H1 (cell line): ENCODE measurements at regions not wholly inside any gene's neighbourhood (a gene's known extent, or its start where the extent isn't known, plus 50 kb on each side); places are given as distances from the start of the nearest gene placed in this dataset.

Experiments
- CTCF ChIA-PET: fragments of 300-600 bp; sonication (Branson Sonifier 250); formaldehyde crosslinking; loops from one replicate; lab custom pipeline; 2021; ENCODE audit not compliant: partially characterized antibody; lab: Charles Lee
- POLR2A ChIA-PET: fragments of 300-600 bp; sonication (Branson Sonifier 250); formaldehyde crosslinking; loops from one replicate; lab custom pipeline; 2021; ENCODE audit warnings: inconsistent platforms; ENCODE audit not compliant: partially characterized antibody; lab: Charles Lee
- DNase-seq, 2 experiments: peaks; one replicate each; pipeline versions ENCODE4 v3.0.0 to v3.0.0-alpha.2; 2010 to 2022; ENCODE audit warnings: low spot score in 2 of 2, low read depth in 1 of 2, mixed read lengths in 1 of 2
- FAIRE-seq: peaks from 2 replicates; lab custom pipeline; 2011; peaks lifted over from hg19 to GRCh38; lab: Jason Lieb, UNC
- H2AFZ ChIP-seq: 2 replicates; pipeline ENCODE4 v1.8.1; 2012; ENCODE audit warnings: low read length, inconsistent platforms
- H2AK5ac ChIP-seq: 2 replicates; pipeline ENCODE4 v1.6.1; 2013; ENCODE audit warnings: low read depth, low read length
- H2BK120ac ChIP-seq: replicated peaks from 2 replicates; pipeline ENCODE3; 2013; ENCODE audit warnings: low read depth, low read length, inconsistent platforms
- H2BK12ac ChIP-seq: 2 replicates; pipeline ENCODE4 v1.6.1; 2013; ENCODE audit warnings: low read depth, low read length
- H2BK15ac ChIP-seq: 2 replicates; pipeline ENCODE4 v1.6.1; 2013; ENCODE audit warnings: low read length
- H2BK20ac ChIP-seq: 2 replicates; pipeline ENCODE4 v1.6.1; 2013; ENCODE audit warnings: low read length
- H2BK5ac ChIP-seq: 2 replicates; pipeline ENCODE4 v1.6.1; 2013; ENCODE audit warnings: low read depth, low read length
- H3K14ac ChIP-seq: 2 replicates; pipeline ENCODE4 v1.6.1; 2013; ENCODE audit warnings: inconsistent platforms; ENCODE audit not compliant: insufficient read length
- H3K18ac ChIP-seq: 2 replicates; pipeline ENCODE4 v1.6.1; 2013; ENCODE audit warnings: low read length; ENCODE audit errors: extremely low read depth
- H3K23ac ChIP-seq: 2 replicates; pipeline ENCODE4 v1.6.1; 2013; ENCODE audit warnings: inconsistent platforms; ENCODE audit not compliant: insufficient read length
- H3K23me2 ChIP-seq: 2 replicates; pipeline ENCODE4 v1.6.1; 2013; ENCODE audit warnings: low read depth, low read length
- H3K27ac ChIP-seq: 2 replicates; pipeline ENCODE4 v1.6.1; 2011; ENCODE audit warnings: low read depth, low read length, inconsistent platforms
- H3K27me3 ChIP-seq, 4 experiments: replicated peaks in 1 of 4; 1 replicate in 1 of 4; 2 replicates in 3 of 4; pipeline versions ENCODE4 v1.6.1 to v1.8.1; 2011 to 2013; ENCODE audit warnings: low read length in 3 of 4, mild to moderate bottlenecking in 3 of 4, inconsistent platforms in 2 of 4, mixed read lengths in 2 of 4, moderate library complexity in 1 of 4; ENCODE audit not compliant: control insufficient read depth in 3 of 4, insufficient read depth in 3 of 4; ENCODE audit errors: extremely low read depth in 1 of 4
- H3K36me3 ChIP-seq, 4 experiments: 2 replicates each; pipeline versions ENCODE4 v1.6.1 to v1.8.1; 2011 to 2013; ENCODE audit warnings: mild to moderate bottlenecking in 4 of 4, low read length in 3 of 4, moderate library complexity in 2 of 4, control low read depth in 1 of 4, inconsistent platforms in 1 of 4; ENCODE audit not compliant: insufficient read depth in 4 of 4, control insufficient read depth in 2 of 4
- H3K4ac ChIP-seq: replicated peaks from 2 replicates; pipeline ENCODE3; 2013; ENCODE audit warnings: low read length, low read depth, mixed read lengths, inconsistent platforms; ENCODE audit not compliant: insufficient read length
- H3K4me1 ChIP-seq, 4 experiments: replicated peaks in 1 of 4; 1 replicate in 1 of 4; 2 replicates in 3 of 4; pipeline versions ENCODE4 v1.6.1 to v1.8.1; 2011 to 2013; ENCODE audit warnings: low read length in 3 of 4, inconsistent platforms in 2 of 4, mixed read lengths in 1 of 4; ENCODE audit not compliant: insufficient read depth in 4 of 4, control insufficient read depth in 3 of 4
- H3K4me2 ChIP-seq, 2 experiments: 2 replicates each; pipeline versions ENCODE4 v1.6.1 to v1.8.1; 2011 to 2013; ENCODE audit warnings: low read depth in 2 of 2, low read length in 2 of 2, control low read depth in 1 of 2, inconsistent platforms in 1 of 2, mild to moderate bottlenecking in 1 of 2; ENCODE audit not compliant: insufficient read depth in 1 of 2
- H3K4me3 ChIP-seq, 4 experiments: fragments of 200-600, 300-600 bp in 1 of 4; sonication (generic), shearing (Covaris generic), sonication (Bioruptor Twin) in 1 of 4; 2 replicates each; pipeline versions ENCODE4 v1.5.1 to v1.8.1; 2011 to 2016; ENCODE audit warnings: low read length in 4 of 4, low read depth in 3 of 4, control low read depth in 2 of 4, inconsistent platforms in 2 of 4, mild to moderate bottlenecking in 2 of 4, mixed read lengths in 1 of 4, moderate library complexity in 1 of 4; ENCODE audit not compliant: insufficient read depth in 2 of 4; ENCODE audit errors: extremely low read depth in 1 of 4
- H3K56ac ChIP-seq: replicated peaks from 2 replicates; pipeline ENCODE3; 2013; ENCODE audit warnings: low read depth, mild to moderate bottlenecking, mixed read lengths, low read length, inconsistent platforms; ENCODE audit not compliant: insufficient read length
- H3K79me1 ChIP-seq: 2 replicates; pipeline ENCODE4 v1.6.1; 2013; ENCODE audit warnings: low read depth, low read length, control low read depth
- H3K79me2 ChIP-seq, 2 experiments: 2 replicates each; pipeline versions ENCODE4 v1.6.1 to v1.8.1; 2012 to 2013; ENCODE audit warnings: low read length in 2 of 2, mild to moderate bottlenecking in 2 of 2, inconsistent platforms in 1 of 2; ENCODE audit not compliant: insufficient read depth in 2 of 2, control insufficient read depth in 1 of 2
- H3K9ac ChIP-seq, 4 experiments: replicated peaks in 1 of 4; 1 replicate in 1 of 4; 2 replicates in 3 of 4; pipeline versions ENCODE4 v1.6.1 to v1.8.1; 2011 to 2013; ENCODE audit warnings: low read depth in 3 of 4, low read length in 3 of 4, control low read depth in 2 of 4, mild to moderate bottlenecking in 2 of 4, moderate library complexity in 2 of 4, inconsistent platforms in 1 of 4; ENCODE audit errors: extremely low read depth in 1 of 4
- H3K9me3 ChIP-seq, 2 experiments: 2 replicates each; pipeline versions ENCODE4 v1.6.1 to v1.8.1; 2012 to 2013; ENCODE audit warnings: mild to moderate bottlenecking in 2 of 2, moderate library complexity in 2 of 2, control low read depth in 1 of 2, inconsistent platforms in 1 of 2, low read depth in 1 of 2, low read length in 1 of 2, mixed read lengths in 1 of 2; ENCODE audit not compliant: insufficient read depth in 2 of 2
- H4K20me1 ChIP-seq, 2 experiments: replicated peaks in 1 of 2; 2 replicates each; pipeline versions ENCODE3 to v1.8.1; 2011 to 2013; ENCODE audit warnings: inconsistent platforms in 2 of 2, low read length in 2 of 2, mild to moderate bottlenecking in 1 of 2; ENCODE audit not compliant: insufficient read depth in 2 of 2, control insufficient read depth in 1 of 2
- H4K5ac ChIP-seq: 2 replicates; pipeline ENCODE4 v1.6.1; 2013; ENCODE audit warnings: low read length, low read depth, mixed read lengths, inconsistent platforms; ENCODE audit not compliant: insufficient read length
- H4K8ac ChIP-seq: 2 replicates; pipeline ENCODE4 v1.8.0; 2013; ENCODE audit warnings: mild to moderate bottlenecking, moderate library complexity, low read length, inconsistent platforms; ENCODE audit not compliant: insufficient read depth; ENCODE audit errors: extremely low read depth
- H4K91ac ChIP-seq: replicated peaks from 2 replicates; pipeline ENCODE3; 2013; ENCODE audit warnings: low read length, mixed read lengths, inconsistent platforms; ENCODE audit not compliant: insufficient read length
- BACH1 ChIP-seq: IDR thresholded peaks from 2 replicates; pipeline ENCODE4 v1.6.1; 2012; ENCODE audit warnings: low read length, improper control_type of control experiment
- BCL11A ChIP-seq, 2 experiments: IDR thresholded peaks; one replicate each; pipeline ENCODE4 v1.6.1; 2011; ENCODE audit warnings: low read depth in 2 of 2, low read length in 2 of 2, mild to moderate bottlenecking in 2 of 2
- CREB1 ChIP-seq: IDR thresholded peaks from 2 replicates; pipeline ENCODE4 v1.6.1; 2012; ENCODE audit warnings: inconsistent platforms
- KDM4A ChIP-seq: IDR thresholded peaks from one replicate; pipeline ENCODE4 v1.7.1; 2012; ENCODE audit warnings: low read depth, mild to moderate bottlenecking, moderate library complexity, low read length, inconsistent platforms; ENCODE audit not compliant: severe bottlenecking
- POU5F1 ChIP-seq: IDR thresholded peaks from 2 replicates; pipeline ENCODE4 v1.6.1; 2011; ENCODE audit warnings: low read depth, mild to moderate bottlenecking, low read length, moderate library complexity
- RAD21 ChIP-seq, 2 experiments: IDR thresholded peaks in 1 of 2; conservative IDR thresholded peaks in 1 of 2; 2 replicates each; pipeline ENCODE4 v1.6.1; 2011; ENCODE audit warnings: low read depth in 2 of 2, low read length in 2 of 2, improper control_type of control experiment in 1 of 2, inconsistent platforms in 1 of 2, mild to moderate bottlenecking in 1 of 2, moderate library complexity in 1 of 2
- WGBS, 2 experiments: shearing (Covaris generic) in 1 of 2; methylation state at CpG; one replicate each; pipeline versions ENCODE4 v1.1.6 to v1.1.7; 2013 to 2015; ENCODE audit warnings: low lambda C conversion rate in 2 of 2, mixed read lengths in 2 of 2, inconsistent platforms in 1 of 2, low coverage in 1 of 2, missing lambda C conversion rate in 1 of 2; ENCODE audit not compliant: insufficient replicate concordance in 2 of 2, insufficient coverage in 1 of 2, insufficient read length in 1 of 2; ENCODE audit errors: extremely low coverage in 1 of 2, missing lambda C conversion rate in 1 of 2; 5-methylcytosine and 5-hydroxymethylcytosine counted together

- no peak overlapping the region for H3K9ac ChIP-seq
- no peak overlapping the region for H4K91ac ChIP-seq
- H4K5ac ChIP-seq, result no peak overlapping the region
- no peak overlapping the region for H2BK12ac ChIP-seq
- no peaks in the 10 kb centered on the region; the same call in 1 of the 2 replicates for H3K23me2 ChIP-seq
- H3K18ac ChIP-seq, result no peak overlapping the region
- DNase-seq (no peak), FAIRE-seq (no peak)
- no peak overlapping the region for H2BK5ac ChIP-seq
- 65% methylated on average over 2 of the region's 2 CpGs; no CpG with 5 or more reads in 1 of the 2 experiments for WGBS, 2 experiments
- no peak overlapping the region for H2BK120ac ChIP-seq
- ChIA-PET POLR2A (no interaction called here), CTCF (interaction anchor here (0.7 to 2.4 kb wide), 6 partner anchors 19 to 541 kb away, joined by 3 to 7 read pairs (median 4); no protein-coding TSS in a partner anchor)
- H3K23ac ChIP-seq, result no peak overlapping the region
- H3K56ac ChIP-seq, result no peak overlapping the region
- no peaks in the 10 kb centered on the region for H3K4me1 ChIP-seq
- no peak overlapping the region for H3K27ac ChIP-seq
- no peaks in the 10 kb centered on the region for H3K9me3 ChIP-seq
- H3K4me3 ChIP-seq, result no peak overlapping the region
- H2BK20ac ChIP-seq, result no peak overlapping the region
- no peak overlapping the region for H2AFZ ChIP-seq
- H4K20me1 ChIP-seq, result no peaks in the 10 kb centered on the region
- no peaks in the 10 kb centered on the region for H3K27me3 ChIP-seq
- H4K8ac ChIP-seq, result no peak overlapping the region
- H3K14ac ChIP-seq, result no peak overlapping the region
- no peaks in the 10 kb centered on the region for H3K36me3 ChIP-seq
- H3K79me1 ChIP-seq, result no peaks in the 10 kb centered on the region
- H2AK5ac ChIP-seq, result no peak overlapping the region
- H3K4me2 ChIP-seq, result no peak overlapping the region
- no peaks in the 10 kb centered on the region for H3K79me2 ChIP-seq
- H2BK15ac ChIP-seq, result no peak overlapping the region
- no peak for TF ChIP-seq BCL11A (IDR thresholded peaks at IDR 0.05; ENCODE audit: low read depth in 2 of 2, low read length in 2 of 2)
- TF ChIP-seq KDM4A, result no peak
- no peak for TF ChIP-seq POU5F1
- TF ChIP-seq RAD21 (IDR thresholded peaks at IDR 0.05 in 1 of 2, conservative IDR thresholded peaks at IDR 0.05 in 1 of 2; ENCODE audit: low read depth in 2 of 2, low read length in 2 of 2), result no peak
- TF ChIP-seq CREB1, result no peak
- TF ChIP-seq BACH1, result no peak
- TF ChIP-seq, all 59 proteins: peak for 0
- H3K4ac ChIP-seq, result no peak overlapping the region
These were observed 187.5 kb upstream of the ADO start for GRCh38 chr10:62616885-62617590.
